ENCODE measurements at regions not wholly inside any gene's neighbourhood (a gene's known extent, or its start where the extent isn't known, plus 50 kb on each side); places are given as distances from the start of the nearest gene placed in this dataset.

- TF ChIP-seq CTCF (IDR thresholded peaks at IDR 0.05) (no peak), POLR2A (IDR thresholded peaks at IDR 0.05) (no peak)
These were observed 71.7 kb upstream of the COX7C start for GRCh38 chr5:86546044-86546443.
